Stomach (tissue), 4 donors: ENCODE measurements at regions not wholly inside any gene's neighbourhood (a gene's known extent, or its start where the extent isn't known, plus 50 kb on each side); places are given as distances from the start of the nearest gene placed in this dataset.

Source experiments
- EP300 ChIP-seq: sonication (generic); formaldehyde crosslinking; IDR thresholded peaks from one replicate; pipeline ENCODE4 v1.6.1; 2017; ENCODE audit warnings: antibody characterized with exemption
- POLR2A ChIP-seq, 4 donors: fragments of 450-650 bp; IDR thresholded peaks; one replicate each; pipeline ENCODE4 v1.6.1; 2016; ENCODE audit warnings: antibody characterized with exemption in 4 of 4, control low read depth in 2 of 4, mild to moderate bottlenecking in 1 of 4, moderate library complexity in 1 of 4
- TF ChIP-seq, protein P1 (sequence below), 7 experiments: fragments of 450-650 bp in 4 of 7; fragments of 200-600 bp in 3 of 7; sonication (generic) in 3 of 7; IDR thresholded peaks; one replicate each; pipeline ENCODE4 v1.5.1; 2016 to 2019; ENCODE audit warnings: antibody characterized with exemption in 7 of 7, control low read depth in 2 of 7, mild to moderate bottlenecking in 1 of 7

- TF ChIP-seq POLR2A (IDR thresholded peaks at IDR 0.05), result no peak
- TF ChIP-seq, protein P1, sequence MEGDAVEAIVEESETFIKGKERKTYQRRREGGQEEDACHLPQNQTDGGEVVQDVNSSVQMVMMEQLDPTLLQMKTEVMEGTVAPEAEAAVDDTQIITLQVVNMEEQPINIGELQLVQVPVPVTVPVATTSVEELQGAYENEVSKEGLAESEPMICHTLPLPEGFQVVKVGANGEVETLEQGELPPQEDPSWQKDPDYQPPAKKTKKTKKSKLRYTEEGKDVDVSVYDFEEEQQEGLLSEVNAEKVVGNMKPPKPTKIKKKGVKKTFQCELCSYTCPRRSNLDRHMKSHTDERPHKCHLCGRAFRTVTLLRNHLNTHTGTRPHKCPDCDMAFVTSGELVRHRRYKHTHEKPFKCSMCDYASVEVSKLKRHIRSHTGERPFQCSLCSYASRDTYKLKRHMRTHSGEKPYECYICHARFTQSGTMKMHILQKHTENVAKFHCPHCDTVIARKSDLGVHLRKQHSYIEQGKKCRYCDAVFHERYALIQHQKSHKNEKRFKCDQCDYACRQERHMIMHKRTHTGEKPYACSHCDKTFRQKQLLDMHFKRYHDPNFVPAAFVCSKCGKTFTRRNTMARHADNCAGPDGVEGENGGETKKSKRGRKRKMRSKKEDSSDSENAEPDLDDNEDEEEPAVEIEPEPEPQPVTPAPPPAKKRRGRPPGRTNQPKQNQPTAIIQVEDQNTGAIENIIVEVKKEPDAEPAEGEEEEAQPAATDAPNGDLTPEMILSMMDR (IDR thresholded peaks at IDR 0.05), result no peak
- TF ChIP-seq EP300, result no peak
These were observed 573.1 kb downstream of the USP25 start for GRCh38 chr21:16302851-16303282.
